Globus pallidus (tissue), 1 donor: ENCODE measurements at regions not wholly inside any gene's neighbourhood (a gene's known extent, or its start where the extent isn't known, plus 50 kb on each side); places are given as distances from the start of the nearest gene placed in this dataset.

Source experiments
- DNase-seq: peaks from one replicate; pipeline ENCODE4 v3.0.0-alpha.2; 2015; ENCODE audit warnings: low spot score

DNA sequence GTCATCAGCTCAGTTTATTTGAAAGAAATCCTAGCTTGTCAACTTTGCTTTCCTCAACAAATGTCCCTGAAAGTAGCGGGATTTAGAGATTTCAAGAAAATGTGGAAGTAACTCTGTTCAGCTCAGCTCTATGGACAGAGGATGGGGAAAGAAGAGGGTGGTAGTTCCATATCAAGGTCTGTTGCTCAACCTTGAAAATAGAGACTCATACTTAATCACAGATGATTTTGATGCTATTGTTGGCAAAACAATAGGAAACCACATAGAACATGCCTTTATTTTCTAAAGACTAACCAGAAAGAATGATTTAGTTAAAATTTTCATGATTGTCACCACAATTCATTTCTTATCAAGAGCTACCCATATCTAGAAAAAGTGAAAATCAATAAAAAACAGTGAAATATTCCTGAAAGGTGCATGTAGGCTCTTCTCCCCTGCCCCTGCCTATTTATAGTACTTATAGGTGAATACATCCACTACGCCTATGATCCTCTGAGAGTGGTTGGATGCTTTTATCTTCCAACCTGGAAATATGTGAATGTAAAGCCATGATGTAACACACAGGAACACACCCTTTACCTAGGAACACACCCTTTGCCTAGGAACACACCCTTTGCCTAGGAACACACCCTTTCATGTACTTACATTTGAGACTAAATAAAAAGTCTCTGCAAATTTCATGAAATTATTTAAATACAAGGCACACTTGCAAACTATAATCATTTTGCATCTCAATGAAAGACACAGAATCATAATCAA is 65.8 kb downstream of the ETAA1 start:
- DNase-seq, result no peak

DNA sequence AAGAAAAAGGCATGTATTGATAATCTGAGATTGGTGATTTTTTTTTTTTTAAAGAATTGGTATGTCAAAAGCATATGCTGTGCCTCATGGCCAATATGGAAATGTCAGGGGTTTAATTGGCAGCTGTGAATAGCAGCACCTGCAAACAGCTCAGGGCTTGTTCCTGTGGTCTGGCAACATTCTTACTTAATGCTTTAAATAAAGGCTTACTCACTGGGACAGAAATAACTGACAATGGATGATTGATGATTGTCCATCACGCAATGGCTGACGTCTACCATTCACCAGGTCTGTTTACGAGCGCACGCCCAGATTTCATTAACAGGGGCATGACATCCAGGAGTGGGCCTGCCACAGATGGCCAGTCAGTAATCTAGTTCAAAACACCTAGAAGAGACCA is 66.7 kb downstream of the ETAA1 start:
- DNase-seq, result no peak

DNA sequence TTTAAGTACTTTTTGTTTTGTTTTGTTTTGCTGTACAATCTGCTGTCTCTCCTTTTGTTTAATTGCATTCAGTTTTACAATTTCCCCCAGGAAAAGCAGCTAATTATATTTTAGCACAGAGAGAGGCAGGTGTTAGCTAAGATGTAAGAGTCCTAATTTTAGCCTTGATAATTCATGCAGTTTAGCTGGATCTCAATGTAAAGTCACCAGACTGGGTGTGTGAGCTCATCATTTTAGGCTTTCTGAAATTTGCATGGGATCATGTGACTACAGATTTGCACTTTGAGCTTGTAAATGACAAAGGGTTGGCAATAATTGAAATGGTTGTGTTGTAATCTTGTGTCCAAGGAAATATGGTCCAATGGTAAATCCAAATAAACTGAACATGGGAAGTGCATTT is 68.5 kb downstream of the ETAA1 start:
- no peak for DNase-seq

DNA sequence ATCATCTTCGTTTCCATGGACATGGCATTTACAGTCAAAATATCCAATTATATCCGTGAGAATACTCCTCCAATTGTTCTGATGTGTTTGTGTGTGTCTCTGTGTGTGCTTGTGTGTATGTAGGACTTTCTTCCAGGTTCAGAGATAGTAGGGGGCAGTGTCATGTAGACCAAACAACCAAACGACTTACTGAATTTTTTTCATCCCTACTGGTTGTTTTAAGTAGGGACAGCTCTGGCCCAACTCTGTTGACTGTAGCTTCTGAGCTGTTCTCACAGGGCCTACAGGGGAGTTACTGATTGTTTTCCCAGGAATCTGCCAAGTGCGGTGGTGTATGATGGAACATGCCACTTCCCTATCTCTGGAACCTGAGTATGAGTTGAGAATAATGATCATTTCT is 69.6 kb downstream of the ETAA1 start:
- DNase-seq, result no peak

DNA sequence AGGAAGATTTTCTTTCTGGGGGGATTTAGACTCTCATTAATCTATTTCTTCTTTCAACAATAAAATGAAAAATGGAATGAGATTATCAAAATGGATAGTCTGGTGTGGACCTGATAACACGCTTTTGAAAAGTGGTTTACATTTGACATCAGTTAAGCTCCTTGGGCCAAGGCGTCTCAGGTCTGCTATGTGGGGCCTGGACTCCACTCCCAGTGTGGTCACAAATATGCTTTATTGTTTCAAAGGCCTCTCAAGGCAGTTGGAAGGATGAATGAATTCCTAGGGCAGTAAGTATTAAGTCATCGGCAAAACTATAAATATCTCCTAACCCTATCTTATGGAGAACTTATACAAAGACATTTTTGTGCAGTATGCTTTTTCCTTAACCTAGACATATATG is 74.5 kb downstream of the ETAA1 start:
- DNase-seq, result no peak

DNA sequence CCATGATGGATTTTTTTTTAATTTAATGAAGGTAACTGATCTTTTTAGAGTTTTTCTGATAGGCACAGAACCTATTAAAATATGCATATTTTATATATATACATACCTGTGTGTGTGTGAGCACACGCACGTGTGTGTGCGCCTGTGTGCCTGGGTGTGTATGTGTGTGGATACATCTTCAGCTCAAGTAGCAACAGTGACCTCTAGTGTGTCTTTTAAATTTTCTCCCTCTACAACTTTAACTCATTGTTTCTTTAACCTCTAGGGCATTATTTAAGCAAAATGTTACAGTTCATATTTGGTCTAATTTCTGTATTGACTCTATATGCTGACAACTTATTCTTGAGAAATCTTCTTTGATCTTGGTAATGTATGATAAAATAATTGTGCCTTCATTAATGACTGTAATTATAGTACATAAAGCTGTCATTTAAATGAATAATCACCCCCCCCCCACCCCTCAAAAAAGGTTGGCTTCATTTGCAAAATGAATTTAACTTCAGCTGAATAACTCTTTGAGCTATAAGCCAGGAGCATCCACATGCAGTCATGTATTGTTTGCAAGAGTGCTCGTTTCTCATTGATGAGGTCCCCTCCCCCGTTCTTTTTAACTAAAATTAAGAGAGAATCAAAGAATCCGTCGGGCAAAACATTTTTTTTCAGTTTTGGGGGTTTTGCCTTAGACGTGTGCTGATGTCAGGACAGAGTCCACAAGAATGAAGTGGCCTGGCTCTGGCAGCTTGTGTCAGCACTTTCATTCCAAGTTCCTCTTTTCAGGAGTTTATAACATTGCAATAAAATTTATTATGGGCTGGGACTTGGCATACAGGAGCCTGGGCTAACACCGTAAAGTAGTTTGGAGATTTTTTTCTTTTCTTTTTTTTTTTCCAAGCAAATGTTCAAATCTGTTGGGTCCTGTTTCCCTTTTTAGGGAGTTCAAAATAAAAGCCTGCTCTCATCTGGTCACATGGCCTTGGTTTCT is 80.0 kb downstream of the ETAA1 start:
- no peak for DNase-seq

DNA sequence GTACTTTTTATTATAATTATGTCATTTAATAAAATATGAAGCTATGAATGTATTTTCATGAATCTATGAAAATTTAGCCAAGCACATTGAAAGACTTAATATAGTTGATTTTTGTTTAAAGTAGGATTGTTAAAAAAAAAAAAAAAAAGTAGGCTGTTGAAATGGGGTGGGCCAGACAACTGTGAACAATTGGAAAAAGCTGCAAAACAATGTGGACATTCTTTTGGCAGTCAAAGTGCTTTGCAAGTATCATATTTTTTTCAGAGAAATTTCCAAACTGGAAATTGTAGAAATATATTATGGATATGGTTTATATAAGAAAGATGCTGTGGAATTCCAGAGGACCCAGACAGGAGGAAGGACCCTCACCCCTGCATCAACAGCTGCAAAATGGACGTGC is 82.1 kb downstream of the ETAA1 start:
- DNase-seq, result no peak

DNA sequence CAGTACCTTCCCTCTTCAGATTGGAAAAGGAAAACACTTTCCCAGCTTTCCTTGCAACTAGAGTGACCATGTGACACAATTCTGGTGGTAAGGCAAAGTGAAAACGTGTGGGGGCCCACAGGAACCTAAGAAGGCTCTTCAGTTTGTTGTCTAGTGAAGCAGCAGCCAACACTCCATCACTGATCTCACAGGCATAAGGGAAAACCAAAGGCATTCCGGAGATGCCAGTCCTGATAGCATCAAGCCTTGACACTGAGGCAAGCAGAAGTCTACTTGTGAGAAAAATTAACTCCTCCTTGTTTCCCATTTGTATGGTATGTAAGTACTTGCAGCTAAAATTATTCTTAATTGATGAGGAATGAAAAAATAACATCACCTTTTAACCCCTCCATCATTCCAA is 88.3 kb downstream of the ETAA1 start:
- no peak for DNase-seq

DNA sequence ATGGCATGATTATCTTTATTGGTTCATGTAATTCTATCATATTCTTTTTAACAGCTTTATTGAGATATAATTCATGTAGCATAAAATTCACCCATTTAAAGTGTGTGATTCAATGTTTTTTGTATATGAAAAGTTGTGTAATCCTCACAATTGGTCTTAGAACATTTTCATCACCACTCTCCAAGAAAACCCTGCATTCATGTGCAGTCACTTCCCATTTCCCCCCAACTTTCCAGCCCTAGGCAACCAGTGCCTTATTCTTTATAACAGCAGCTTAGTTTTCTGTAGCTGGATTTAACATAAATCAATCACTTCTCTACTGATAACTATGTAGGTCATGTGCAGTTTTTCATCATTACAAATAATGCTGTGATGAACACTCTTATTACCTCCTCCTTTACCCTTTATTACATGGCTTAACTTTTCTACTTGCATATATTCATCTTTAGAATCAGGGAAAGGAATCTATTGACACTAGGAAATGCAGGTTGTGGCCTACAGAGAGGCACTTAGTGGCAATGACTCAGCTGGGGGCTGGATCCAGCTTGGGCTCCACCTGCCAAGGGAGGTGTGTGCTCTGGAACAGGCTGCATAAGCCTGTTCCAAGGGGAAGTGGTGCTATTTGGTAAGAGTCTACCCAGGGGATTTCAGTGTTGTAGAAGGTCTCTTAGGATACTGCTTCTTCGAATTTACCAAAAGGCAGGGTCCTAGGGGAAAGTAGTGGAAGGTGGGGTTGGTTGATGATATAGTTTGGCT is 89.1 kb downstream of the ETAA1 start:
- no peak for DNase-seq

DNA sequence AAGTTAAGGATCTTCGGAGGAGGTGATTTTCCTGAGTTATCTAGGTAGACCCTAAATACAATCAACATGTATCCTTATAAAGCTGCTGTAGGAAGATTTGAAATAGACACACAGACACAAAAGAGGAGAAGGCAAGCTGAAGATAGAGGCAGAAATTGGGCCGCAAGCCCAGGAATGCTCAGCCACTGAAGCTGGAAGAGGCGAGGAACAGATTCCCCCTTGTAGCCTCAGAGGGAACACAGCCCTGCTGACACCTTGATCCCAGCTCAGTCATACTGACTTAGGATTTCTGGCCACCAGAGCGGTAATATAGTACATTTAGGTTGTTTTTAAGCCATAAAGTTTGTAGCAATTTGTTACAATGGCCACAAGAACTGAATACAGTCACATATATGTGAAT is 90.9 kb downstream of the ETAA1 start:
- DNase-seq, result no peak

DNA sequence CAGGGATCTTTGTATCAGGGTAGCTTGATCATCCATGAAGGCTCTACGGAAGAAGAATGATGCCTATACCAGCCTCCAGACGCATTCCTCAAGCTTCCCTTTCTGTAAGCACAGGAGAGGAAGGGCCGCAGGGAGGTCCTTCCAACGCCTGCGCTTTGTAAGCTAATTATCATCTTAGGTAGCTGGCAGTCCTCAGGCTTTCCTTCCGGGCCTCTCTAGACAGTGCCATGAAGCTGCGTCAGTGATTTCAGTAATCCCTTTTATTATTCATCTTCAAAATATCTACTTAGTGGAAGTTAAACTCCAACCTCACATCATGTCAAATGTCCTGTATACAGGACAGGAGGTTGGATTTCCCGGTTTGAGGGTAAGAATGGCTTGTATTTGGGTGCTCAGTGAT is 92.3 kb downstream of the ETAA1 start:
- no peak for DNase-seq

DNA sequence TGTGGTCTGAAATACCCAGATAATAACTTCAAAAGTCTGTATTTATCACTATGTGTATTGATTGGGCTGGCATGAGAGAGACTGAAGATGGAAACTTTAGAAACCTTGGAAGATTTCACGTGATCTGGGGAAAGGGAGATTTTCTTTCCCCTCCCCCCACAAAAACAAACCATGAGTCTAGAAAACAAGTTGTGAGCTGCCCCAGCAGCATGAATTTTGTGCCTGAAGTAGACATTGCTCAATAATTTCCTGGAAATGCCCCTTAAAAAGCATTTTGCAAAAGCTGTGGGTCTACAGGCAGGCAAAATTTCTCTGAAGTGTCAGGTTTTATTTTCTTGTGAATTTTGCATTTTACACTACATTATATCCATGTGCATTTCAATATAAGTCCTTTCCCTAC is 101.8 kb downstream of the ETAA1 start:
- DNase-seq, result no peak

DNA sequence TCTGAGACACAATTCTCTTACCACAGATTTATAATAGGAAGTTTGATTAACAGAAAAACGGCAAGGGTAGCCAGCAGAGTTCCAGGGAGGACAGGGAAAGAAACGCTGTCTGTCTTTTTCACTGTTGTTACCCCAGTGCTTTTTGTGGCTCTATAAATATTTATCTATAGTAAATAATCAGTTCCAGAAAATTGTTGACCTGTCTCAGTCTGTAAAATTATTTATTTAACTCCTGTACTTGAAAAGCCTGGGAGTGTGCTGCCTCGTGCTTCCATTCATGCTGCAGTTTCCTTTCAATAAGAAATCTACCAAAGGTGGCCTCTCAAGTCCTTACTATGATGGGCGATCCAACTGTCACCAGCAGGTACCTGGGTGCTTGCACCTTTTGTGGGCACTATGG is 102.9 kb downstream of the ETAA1 start:
- DNase-seq, result no peak

DNA sequence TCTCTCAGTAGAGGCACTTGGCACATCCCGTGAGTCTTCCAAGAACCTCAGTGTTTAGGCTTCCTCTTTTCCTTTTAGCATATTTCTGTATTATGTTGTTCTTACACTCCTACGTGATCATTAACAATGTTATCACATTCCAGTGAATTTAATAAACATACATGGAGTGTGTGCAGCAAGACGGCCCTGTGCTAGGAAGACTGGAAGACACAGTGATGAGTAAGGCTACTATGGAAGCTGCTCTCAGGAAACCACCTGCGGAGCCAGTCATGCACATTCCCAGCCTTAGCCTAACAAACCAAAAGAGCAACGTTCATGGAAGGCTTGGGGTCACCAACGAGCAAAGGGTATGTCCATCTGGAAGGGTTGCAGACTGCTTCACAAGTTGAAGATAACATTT is 103.4 kb downstream of the ETAA1 start:
- no peak for DNase-seq

DNA sequence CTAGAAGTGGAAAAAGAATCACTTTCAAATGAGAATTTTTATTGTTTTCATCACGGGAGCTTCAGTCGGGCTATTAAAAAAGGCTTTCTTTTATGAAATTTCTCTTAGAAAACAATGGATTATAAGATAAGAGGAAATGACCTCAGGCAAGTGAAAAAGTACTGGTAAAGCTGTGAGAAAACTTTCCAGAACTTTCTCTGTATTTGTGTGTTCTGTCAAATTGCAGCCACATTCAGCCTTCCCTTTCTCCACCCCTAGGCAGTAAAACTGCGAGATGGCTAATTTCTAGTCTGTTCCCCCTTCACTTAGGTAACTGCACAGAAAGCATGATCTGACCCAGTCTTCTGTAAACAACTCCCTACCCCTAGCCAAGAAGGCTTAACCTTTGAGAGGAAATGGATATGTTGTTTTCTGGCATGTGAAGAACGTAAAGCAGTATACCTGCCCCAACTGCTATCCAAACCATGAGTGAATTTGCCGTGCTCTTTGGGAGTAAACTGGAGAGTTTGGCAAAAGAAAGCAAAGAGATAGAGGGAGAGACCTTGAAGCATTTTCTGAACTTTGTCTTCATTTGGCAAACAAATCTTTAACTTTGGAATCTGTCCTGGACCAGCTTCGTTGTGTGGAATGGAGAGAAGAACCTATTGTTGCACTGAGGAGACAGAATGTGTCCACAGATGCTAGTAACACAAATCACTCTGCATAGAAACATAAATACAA is 105.4 kb downstream of the ETAA1 start:
- no peak for DNase-seq

DNA sequence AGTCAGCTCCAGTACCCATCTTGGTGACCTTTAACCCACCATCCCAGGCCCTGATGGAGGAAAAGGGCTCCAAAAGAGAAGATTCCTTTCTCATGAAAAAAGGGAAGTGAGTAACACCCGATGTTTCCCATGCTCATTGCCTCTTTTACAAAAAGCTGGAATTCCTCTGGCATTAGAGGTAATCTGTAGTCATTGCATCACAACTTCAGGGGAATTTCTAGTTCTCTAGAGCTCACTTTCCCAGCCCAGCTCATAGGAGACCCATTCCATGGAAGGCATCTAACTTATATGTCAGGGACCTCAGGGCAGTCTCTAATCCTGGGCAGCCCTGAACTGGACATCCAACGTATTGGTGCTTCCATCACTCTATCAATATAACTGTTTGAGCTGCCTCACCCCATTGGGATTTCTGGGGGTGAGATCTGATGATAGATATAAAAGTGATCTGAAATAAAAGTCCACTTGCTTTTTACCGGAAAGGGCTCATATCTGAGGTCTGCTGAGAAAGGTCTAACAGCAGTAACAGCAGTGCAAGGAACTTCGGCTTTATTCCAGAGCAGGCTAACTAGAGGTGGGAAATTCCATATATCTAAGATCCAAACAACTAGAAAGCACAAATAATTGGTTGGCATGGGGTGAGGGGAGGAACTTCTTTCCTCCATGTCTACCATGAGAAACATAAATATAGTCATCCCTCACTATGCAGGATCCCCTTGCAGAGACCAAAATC is 106.1 kb downstream of the ETAA1 start:
- no peak for DNase-seq

DNA sequence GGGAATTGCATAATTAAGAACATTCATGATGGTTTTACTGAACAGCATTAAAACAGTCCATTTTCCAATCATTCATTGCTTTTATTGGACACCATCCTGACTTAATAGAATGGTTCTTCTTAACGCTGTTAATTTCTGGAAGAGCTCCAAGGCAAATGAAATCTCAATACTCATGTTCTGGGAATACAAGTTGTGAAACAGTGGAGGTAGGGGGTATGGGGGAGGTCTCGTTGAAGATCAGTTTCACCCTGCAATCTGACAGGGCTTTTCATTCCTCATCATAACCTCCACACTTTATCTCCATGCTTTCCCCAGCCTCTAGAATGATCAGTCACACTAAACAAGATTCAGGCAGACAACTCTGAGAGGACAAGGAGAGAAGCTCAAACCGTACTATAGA is 113.6 kb downstream of the ETAA1 start:
- DNase-seq, result no peak

DNA sequence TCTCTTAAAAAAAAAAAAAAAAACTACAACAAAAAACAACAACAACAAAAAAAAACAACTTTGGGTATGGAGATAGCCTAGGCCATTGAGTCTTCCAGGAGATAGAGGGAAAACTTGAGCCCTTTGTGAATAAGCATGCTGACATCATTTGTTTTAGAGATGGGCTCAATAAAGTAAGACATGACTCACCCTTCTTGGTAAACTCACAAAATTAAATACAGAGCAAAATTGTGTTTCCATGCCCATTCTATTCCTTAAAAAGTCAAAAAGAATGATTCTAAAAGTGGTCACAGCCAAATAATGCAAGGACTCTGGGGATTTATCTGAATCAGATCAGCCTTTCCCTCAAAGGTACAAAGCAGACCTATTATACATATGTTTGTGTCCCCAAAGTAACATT is 117.4 kb downstream of the ETAA1 start:
- DNase-seq, result no peak

DNA sequence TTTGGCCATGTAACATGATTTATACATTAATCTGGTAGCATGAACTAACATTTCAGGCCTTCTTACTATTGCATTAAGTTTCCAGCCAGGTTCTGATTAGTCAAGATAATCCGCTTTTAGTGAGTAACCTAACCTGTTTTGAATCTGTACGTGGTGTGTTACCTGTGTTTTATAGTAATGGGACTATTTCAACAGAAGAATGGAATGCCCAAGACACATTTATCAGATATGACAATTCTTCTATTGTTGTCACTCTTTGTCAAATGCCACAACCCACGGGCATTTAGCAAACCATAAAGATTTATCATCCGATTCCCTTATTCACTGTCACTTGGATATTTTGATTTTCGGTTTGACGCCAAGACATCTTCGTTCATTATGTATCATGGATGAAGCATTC is 117.9 kb downstream of the ETAA1 start:
- no peak for DNase-seq

DNA sequence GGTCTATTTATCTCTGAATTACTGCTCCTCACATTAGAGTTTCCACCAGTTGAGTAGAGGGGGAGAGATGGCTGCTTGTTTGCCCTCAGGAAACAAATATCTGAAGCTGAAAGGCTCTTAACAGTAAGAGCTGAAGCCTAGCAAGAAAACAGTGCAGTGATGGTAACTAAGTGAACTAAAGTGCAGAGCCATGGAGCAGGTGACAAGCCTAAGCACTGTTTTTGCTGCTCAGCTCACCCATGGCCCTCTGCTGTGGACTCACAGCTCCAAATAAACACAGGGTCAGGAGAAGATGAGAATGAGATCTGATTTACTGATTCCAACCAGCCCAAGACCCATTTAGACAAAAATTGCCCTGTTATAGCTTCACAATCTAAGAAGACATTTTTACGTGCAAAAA is 118.4 kb downstream of the ETAA1 start:
- no peak for DNase-seq

DNA sequence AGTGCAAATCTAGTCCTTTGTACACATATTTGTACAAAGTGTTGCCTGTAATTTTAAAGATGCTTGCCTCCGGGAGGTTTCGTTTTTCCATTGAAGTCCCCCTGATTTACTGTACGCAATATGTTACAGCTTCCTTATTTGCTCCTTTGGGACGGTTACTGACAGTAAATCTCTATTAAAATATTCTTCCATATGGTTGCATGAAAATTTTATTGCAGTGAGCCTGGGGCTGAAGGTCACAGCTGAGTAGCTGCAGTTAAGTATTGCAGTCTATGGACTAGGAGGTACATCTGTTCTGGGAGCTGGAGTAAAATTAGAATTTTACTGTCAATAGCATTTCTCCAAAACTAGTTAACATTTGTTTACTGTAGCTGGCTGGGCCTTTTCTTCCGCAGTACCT is 119.2 kb downstream of the ETAA1 start:
- DNase-seq, result no peak
